ENCODE measurements at regions not wholly inside any gene's neighbourhood (a gene's known extent, or its start where the extent isn't known, plus 50 kb on each side); places are given as distances from the start of the nearest gene placed in this dataset.

DNA sequence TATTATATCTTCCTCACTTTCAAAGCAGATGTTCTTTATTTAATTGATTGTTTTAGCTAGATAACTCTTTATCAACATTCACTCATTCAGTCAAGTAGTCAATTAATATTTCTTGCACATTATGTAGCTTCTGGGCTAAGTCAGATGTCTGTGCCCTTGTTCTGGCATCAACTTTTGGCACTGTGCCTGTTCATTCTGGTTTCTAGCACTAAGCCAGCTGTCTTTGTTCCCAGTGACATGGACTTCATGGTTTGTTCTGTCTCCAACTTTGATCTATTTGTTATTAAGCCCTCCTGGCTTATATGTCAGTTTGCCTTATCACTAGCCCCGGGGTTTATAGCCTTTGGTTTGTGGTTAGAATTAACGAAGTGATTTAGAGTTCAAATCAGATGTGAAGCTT is 247.9 kb upstream of the SYT4 start:
- no peak overlapping the region for H3K27ac ChIP-seq
- no peak for TF ChIP-seq ZFX (IDR thresholded peaks at IDR 0.05; ENCODE audit: borderline replicate concordance)
- TF ChIP-seq, protein P1, sequence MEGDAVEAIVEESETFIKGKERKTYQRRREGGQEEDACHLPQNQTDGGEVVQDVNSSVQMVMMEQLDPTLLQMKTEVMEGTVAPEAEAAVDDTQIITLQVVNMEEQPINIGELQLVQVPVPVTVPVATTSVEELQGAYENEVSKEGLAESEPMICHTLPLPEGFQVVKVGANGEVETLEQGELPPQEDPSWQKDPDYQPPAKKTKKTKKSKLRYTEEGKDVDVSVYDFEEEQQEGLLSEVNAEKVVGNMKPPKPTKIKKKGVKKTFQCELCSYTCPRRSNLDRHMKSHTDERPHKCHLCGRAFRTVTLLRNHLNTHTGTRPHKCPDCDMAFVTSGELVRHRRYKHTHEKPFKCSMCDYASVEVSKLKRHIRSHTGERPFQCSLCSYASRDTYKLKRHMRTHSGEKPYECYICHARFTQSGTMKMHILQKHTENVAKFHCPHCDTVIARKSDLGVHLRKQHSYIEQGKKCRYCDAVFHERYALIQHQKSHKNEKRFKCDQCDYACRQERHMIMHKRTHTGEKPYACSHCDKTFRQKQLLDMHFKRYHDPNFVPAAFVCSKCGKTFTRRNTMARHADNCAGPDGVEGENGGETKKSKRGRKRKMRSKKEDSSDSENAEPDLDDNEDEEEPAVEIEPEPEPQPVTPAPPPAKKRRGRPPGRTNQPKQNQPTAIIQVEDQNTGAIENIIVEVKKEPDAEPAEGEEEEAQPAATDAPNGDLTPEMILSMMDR (IDR thresholded peaks at IDR 0.05), result no peak

DNA sequence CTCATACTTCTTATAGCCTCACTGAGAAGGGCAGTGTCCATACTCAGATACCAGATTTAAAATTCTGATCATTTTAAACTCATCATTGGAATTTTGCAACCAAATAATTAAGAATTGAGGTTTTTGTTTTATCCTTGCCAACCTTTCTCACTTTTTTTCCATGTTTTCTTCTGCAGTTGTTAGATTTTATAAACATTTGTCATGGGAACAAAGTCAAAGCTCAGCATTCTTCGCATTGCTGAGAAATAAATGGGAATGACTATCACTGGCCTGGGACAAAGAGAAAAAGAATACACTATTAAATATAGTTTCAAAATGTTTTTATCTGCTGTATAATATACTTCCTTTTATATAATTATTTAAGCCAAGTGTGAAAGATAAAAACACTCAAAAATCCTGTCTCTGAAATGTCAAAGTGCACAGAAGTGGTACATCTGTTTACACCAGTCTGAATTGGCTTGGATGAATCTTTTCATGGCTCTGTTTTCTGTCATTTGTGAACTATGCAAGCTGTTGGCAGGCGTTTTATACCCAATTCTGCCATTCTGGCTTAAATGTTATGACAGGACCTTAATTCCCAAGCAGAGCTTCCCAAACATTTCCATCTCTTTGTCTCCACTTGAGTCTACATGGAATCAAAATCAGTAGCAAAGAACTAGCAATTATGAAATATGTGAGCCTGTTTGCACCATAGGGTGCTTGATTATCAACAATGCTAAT is 249.3 kb upstream of the SYT4 start:
- TF ChIP-seq ZFX (IDR thresholded peaks at IDR 0.05; ENCODE audit: borderline replicate concordance), result no peak
- TF ChIP-seq, protein P1 (IDR thresholded peaks at IDR 0.05), result no peak

DNA sequence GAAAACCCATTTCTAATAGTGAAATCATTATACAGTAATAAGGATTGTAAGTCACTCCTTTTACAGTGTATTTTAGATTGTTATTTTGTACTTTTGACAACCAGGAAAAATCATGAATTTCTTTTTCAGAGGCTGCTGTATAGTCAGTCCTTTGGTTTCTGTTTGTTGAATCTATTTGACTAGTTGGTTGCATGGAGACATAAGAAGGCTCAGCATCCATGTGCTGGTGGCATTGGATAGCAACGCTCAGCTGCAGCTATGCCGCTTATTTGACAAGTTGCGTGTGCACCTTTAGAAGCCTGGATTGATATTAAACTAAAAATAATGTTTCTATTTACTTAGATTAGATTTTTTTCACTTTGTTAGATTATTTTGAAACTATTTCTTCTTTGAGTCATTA is 254.1 kb upstream of the SYT4 start:
- TF ChIP-seq, protein P1 (IDR thresholded peaks at IDR 0.05), result no peak
- TF ChIP-seq ZFX (IDR thresholded peaks at IDR 0.05; ENCODE audit: borderline replicate concordance), result no peak
- no peak overlapping the region for H3K27ac ChIP-seq

More for the DNA sequence above, 249.3 kb upstream of the SYT4 start:
- no peak overlapping the region for H3K27ac ChIP-seq

DNA sequence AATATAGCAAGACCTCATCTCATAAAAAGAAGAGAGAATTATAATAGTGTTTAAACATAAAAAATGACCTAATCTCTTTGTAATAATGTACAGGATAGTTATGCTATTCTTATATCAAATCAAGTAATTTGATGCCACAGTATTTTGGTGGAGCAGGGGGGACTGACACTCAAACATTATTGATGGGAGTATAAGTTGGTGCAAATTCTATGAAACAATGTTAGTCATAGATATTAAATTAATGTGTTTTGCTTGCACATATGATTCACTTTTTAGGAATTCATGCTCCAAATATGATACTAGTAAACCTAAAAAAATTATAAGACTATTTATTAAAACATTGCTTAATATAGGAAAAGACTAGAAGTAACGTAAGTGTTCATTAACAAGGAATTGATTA is 256.1 kb upstream of the SYT4 start:
- TF ChIP-seq, protein P1 (IDR thresholded peaks at IDR 0.05), result no peak
- TF ChIP-seq ZFX (IDR thresholded peaks at IDR 0.05; ENCODE audit: borderline replicate concordance), result no peak
- no peak overlapping the region for H3K27ac ChIP-seq

DNA sequence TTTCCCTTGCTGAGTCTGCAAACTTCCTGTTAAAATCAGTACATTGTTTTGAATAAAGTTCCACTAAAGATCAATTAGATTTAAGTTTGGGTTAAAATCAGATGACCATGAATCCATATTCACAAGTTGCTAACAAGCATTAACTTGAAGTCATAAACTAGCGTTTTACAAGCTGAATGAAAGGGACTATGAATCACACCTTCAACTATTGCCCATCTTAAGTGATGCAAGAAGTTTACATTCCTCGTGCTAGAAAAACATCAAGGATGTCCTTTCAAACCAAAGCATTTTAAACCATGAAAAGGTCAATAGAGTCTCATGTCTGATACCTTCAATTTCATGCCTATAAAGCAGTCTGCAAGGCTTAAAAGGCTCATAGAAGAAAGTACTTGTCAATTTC is 257.2 kb upstream of the SYT4 start:
- TF ChIP-seq ZFX (IDR thresholded peaks at IDR 0.05; ENCODE audit: borderline replicate concordance), result no peak
- TF ChIP-seq, protein P1 (IDR thresholded peaks at IDR 0.05), result no peak
- no peak overlapping the region for H3K27ac ChIP-seq

DNA sequence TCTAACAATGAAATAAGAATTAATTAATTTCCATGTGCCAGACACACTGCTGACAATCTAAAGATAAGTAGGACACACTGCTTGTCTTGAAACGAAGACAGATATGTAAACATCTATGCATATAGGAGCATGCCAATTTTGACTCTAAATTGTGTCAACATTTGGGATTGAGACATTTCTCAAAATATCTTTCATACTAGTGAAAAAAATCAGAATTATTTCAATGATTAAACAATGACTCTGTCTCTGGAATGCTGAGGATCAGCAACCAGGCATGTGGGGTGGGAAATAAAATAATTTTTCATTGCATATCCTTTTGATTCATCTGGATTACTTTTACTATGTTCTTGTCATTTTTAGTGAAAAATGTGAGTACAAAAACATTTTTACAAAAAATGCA is 262.6 kb upstream of the SYT4 start:
- no peak for TF ChIP-seq ZFX (IDR thresholded peaks at IDR 0.05; ENCODE audit: borderline replicate concordance)
- TF ChIP-seq, protein P1 (IDR thresholded peaks at IDR 0.05), result no peak
- H3K27ac ChIP-seq, result no peak overlapping the region

DNA sequence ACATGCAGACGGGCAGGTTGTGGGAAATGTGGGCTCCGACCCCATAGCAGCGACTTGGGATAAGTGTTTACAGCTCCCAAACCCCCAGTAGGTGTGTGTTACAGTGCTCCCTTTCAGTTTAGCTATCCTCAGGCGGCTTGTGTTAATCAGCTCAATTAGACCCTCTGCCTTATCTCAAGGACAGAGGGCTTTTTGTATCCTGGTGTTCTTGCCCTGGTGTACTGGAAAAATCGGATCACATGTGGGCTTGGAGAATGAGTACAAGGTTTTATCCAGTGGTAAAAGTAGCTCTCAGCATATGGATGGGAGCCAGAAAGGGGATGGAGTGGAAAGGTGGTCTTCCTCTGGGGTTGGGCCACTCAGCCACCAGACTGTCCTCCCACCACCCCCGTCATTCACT is 264.7 kb upstream of the SYT4 start:
- no peak overlapping the region for H3K27ac ChIP-seq
- TF ChIP-seq, protein P1 (IDR thresholded peaks at IDR 0.05), result no peak
- TF ChIP-seq ZFX (IDR thresholded peaks at IDR 0.05; ENCODE audit: borderline replicate concordance), result no peak
